ENCODE measurements at regions not wholly inside any gene's neighbourhood (a gene's known extent, or its start where the extent isn't known, plus 50 kb on each side); places are given as distances from the start of the nearest gene placed in this dataset.

GRCh38 chr1:8200317-8201115 is 117.4 kb upstream of the SLC45A1 start:
- TF ChIP-seq CTCF (IDR thresholded peaks at IDR 0.05; ENCODE audit: insufficient read depth, low read length, poor library complexity, severe bottlenecking) = no peak
- no peak for TF ChIP-seq EZH2phosphoT487 (conservative IDR thresholded peaks at IDR 0.05; ENCODE audit: low read length)
